Esophagus muscularis mucosa (tissue), 4 donors: ENCODE measurements at regions not wholly inside any gene's neighbourhood (a gene's known extent, or its start where the extent isn't known, plus 50 kb on each side); places are given as distances from the start of the nearest gene placed in this dataset.

Source experiments
- EP300 ChIP-seq: sonication (generic); formaldehyde crosslinking; IDR thresholded peaks from one replicate; pipeline ENCODE4 v1.6.1; 2017; ENCODE audit warnings: antibody characterized with exemption
- POLR2A ChIP-seq: fragments of 450-650 bp; IDR thresholded peaks from one replicate; pipeline ENCODE4 v1.6.1; 2017; ENCODE audit warnings: antibody characterized with exemption, moderate library complexity, mild to moderate bottlenecking, low read depth
- TF ChIP-seq, protein P1 (sequence below), 3 experiments: fragments of 200-600 bp in 2 of 3; fragments of 450-650 bp in 1 of 3; sonication (generic) in 2 of 3; IDR thresholded peaks; one replicate each; pipeline ENCODE4 v1.5.1; 2017 to 2019; ENCODE audit warnings: antibody characterized with exemption in 3 of 3, mild to moderate bottlenecking in 2 of 3, moderate library complexity in 1 of 3

- TF ChIP-seq, protein P1, sequence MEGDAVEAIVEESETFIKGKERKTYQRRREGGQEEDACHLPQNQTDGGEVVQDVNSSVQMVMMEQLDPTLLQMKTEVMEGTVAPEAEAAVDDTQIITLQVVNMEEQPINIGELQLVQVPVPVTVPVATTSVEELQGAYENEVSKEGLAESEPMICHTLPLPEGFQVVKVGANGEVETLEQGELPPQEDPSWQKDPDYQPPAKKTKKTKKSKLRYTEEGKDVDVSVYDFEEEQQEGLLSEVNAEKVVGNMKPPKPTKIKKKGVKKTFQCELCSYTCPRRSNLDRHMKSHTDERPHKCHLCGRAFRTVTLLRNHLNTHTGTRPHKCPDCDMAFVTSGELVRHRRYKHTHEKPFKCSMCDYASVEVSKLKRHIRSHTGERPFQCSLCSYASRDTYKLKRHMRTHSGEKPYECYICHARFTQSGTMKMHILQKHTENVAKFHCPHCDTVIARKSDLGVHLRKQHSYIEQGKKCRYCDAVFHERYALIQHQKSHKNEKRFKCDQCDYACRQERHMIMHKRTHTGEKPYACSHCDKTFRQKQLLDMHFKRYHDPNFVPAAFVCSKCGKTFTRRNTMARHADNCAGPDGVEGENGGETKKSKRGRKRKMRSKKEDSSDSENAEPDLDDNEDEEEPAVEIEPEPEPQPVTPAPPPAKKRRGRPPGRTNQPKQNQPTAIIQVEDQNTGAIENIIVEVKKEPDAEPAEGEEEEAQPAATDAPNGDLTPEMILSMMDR (IDR thresholded peaks at IDR 0.05) = no peak
- TF ChIP-seq POLR2A (no peak), EP300 (no peak)
These were observed 211.1 kb upstream of the GALNT5 start for GRCh38 chr2:157046396-157046795.
